HCT116 (cell line): ENCODE measurements at regions not wholly inside any gene's neighbourhood (a gene's known extent, or its start where the extent isn't known, plus 50 kb on each side); places are given as distances from the start of the nearest gene placed in this dataset.

Source experiments
- ATAC-seq: fragments of 200-7000 bp; cut with Tn5 transposase; 2 replicates; pipeline ENCODE4 v1.9.1; 2020; ENCODE audit warnings: mild to moderate bottlenecking, moderate library complexity
- BruUV-seq: library from RNA; stranded (reverse); fragments of 400-500 nt; replicated peaks from 2 replicates; lab custom pipeline; 2021; lab: Mats Ljungman, UMichigan
- CTCF ChIA-PET: fragments of 300-600 bp; sonication (Branson Sonifier 250); formaldehyde crosslinking; loops from one replicate; lab custom pipeline; 2021; ENCODE audit warnings: antibody characterized with exemption; lab: Charles Lee
- POLR2A ChIA-PET: fragments of 300-600, 350-600 bp; sonication (Branson Sonifier 250); formaldehyde crosslinking; loops from one replicate; lab custom pipeline; 2021; ENCODE audit warnings: antibody characterized with exemption; lab: Charles Lee
- RAD21 ChIA-PET, 2 experiments: fragments of 300-600 bp; sonication (Branson Sonifier 250); formaldehyde crosslinking; loops; one replicate each; lab custom pipeline; 2023; ENCODE audit warnings: low total read pairs in 2 of 2; ENCODE audit not compliant: uncharacterized antibody in 2 of 2, unreplicated experiment in 2 of 2, low non-redundant PET in 1 of 2; lab: Charles Lee
- DNase-seq: peaks from one replicate; pipeline ENCODE4 v3.0.0-alpha.2; 2010; ENCODE audit warnings: low read depth, low spot score
- H2AFZ ChIP-seq: fragments of 200-600 bp; shearing (Covaris generic), sonication (generic); 2 replicates; pipeline ENCODE4 v1.6.1; 2017; ENCODE audit warnings: low read depth, mixed run types, mixed read lengths, antibody characterized with exemption, low read length; ENCODE audit not compliant: poor library complexity, severe bottlenecking
- H3K27ac ChIP-seq: 2 replicates; pipeline ENCODE4 v1.5.1; 2012; ENCODE audit warnings: low read depth, low read length
- H3K27me3 ChIP-seq: fragments of 200-600 bp; sonication (generic); 2 replicates; pipeline ENCODE4 v1.6.1; 2016; ENCODE audit warnings: mixed run types, low read length, mixed read lengths; ENCODE audit not compliant: insufficient read depth
- H3K36me3 ChIP-seq, 2 experiments: fragments of 200-500 bp in 1 of 2; fragments of 200-600 bp in 1 of 2; sonication (Bioruptor generic) in 1 of 2; sonication (generic) in 1 of 2; 2 replicates each; pipeline versions ENCODE4 v1.5.1 to v1.6.1; 2014 to 2016; ENCODE audit warnings: low read length in 2 of 2, inconsistent platforms in 1 of 2, mixed read lengths in 1 of 2, mixed run types in 1 of 2; ENCODE audit not compliant: insufficient read depth in 2 of 2, control insufficient read depth in 1 of 2
- H3K4me1 ChIP-seq, 2 experiments: fragments of 200-600 bp in 1 of 2; sonication (generic) in 1 of 2; 2 replicates each; pipeline versions ENCODE4 v1.5.1 to v1.6.1; 2012 to 2017; ENCODE audit warnings: low read length in 2 of 2, inconsistent platforms in 1 of 2, mild to moderate bottlenecking in 1 of 2, mixed read lengths in 1 of 2, mixed run types in 1 of 2, moderate library complexity in 1 of 2; ENCODE audit not compliant: insufficient read depth in 2 of 2, control insufficient read depth in 1 of 2
- H3K4me2 ChIP-seq: fragments of 200-600 bp; sonication (generic); 2 replicates; pipeline ENCODE4 v1.6.1; 2017; ENCODE audit warnings: mixed run types, low read length, mixed read lengths
- H3K4me3 ChIP-seq, 2 experiments: fragments of 200-600 bp in 1 of 2; sonication (generic) in 1 of 2; replicated peaks in 1 of 2; 2 replicates each; pipeline ENCODE4 v1.5.1; 2011 to 2016; ENCODE audit warnings: low read length in 2 of 2, control low read depth in 1 of 2, low read depth in 1 of 2, mild to moderate bottlenecking in 1 of 2, mixed read lengths in 1 of 2, mixed run types in 1 of 2
- H3K79me2 ChIP-seq: fragments of 200-600 bp; sonication (generic); 2 replicates; pipeline ENCODE4 v1.6.1; 2017; ENCODE audit warnings: mild to moderate bottlenecking, mixed run types, low read length, moderate library complexity, mixed read lengths; ENCODE audit not compliant: insufficient read depth
- H3K9ac ChIP-seq: fragments of 200-600 bp; sonication (generic); 2 replicates; pipeline ENCODE4 v1.6.1; 2016; ENCODE audit warnings: low read length, mixed read lengths
- H3K9me2 ChIP-seq: fragments of 200-600 bp; sonication (generic), shearing (Covaris generic); 2 replicates; pipeline ENCODE4 v1.6.1; 2017; ENCODE audit warnings: mixed run types, mild to moderate bottlenecking, moderate library complexity; ENCODE audit not compliant: insufficient read depth
- H3K9me3 ChIP-seq, 2 experiments: fragments of 200-500 bp in 1 of 2; fragments of 200-600 bp in 1 of 2; sonication (Bioruptor generic) in 1 of 2; sonication (generic) in 1 of 2; 2 replicates each; pipeline ENCODE4 v1.6.1; 2014 to 2017; ENCODE audit warnings: low read length in 2 of 2, mixed read lengths in 2 of 2, inconsistent platforms in 1 of 2, low read depth in 1 of 2, mild to moderate bottlenecking in 1 of 2, mixed run types in 1 of 2, moderate library complexity in 1 of 2; ENCODE audit not compliant: control insufficient read depth in 1 of 2, insufficient read depth in 1 of 2
- H4K20me1 ChIP-seq: fragments of 200-600 bp; sonication (generic), shearing (Covaris generic); 2 replicates; pipeline ENCODE4 v1.6.1; 2017; ENCODE audit warnings: mixed run types, mild to moderate bottlenecking, moderate library complexity; ENCODE audit not compliant: insufficient read depth
- CBX3 ChIP-seq: IDR thresholded peaks from 2 replicates; pipeline ENCODE4 v1.6.1; 2012; ENCODE audit warnings: low read depth
- EZH2 ChIP-seq: fragments of 200-600 bp; sonication (generic); IDR thresholded peaks from 2 replicates; pipeline ENCODE4 v1.6.1; 2017; ENCODE audit warnings: antibody characterized with exemption, mixed run types
- EZH2phosphoT487 ChIP-seq: fragments of 200-600 bp; IDR thresholded peaks from 2 replicates; pipeline ENCODE4 v1.6.1; 2018; ENCODE audit warnings: antibody characterized with exemption, borderline replicate concordance
- FOSL1 ChIP-seq: IDR thresholded peaks from 2 replicates; pipeline ENCODE4 v1.6.1; 2012; ENCODE audit warnings: low read depth
- JUND ChIP-seq: IDR thresholded peaks from 2 replicates; pipeline ENCODE4 v1.6.1; 2012
- SRF ChIP-seq: IDR thresholded peaks from 2 replicates; pipeline ENCODE4 v1.6.1; 2012; ENCODE audit warnings: low read depth
- ZNF274 ChIP-seq: fragments of 200-500 bp; sonication (Bioruptor generic); IDR thresholded peaks from 2 replicates; pipeline ENCODE4 v1.6.1; 2014; ENCODE audit warnings: mild to moderate bottlenecking, low read depth, low read length, inconsistent platforms
- intact Hi-C: fragments of 100-400 bp; cut with micrococcal nuclease; formaldehyde crosslinking; loops from 2 replicates; pipeline ENCODE4 v1.10.0; 2022
- TF ChIP-seq, protein P1 (sequence below): IDR thresholded peaks from 2 replicates; pipeline ENCODE4 v1.6.1; 2012
- TF ChIP-seq, protein P2 (sequence below): IDR thresholded peaks from 2 replicates; pipeline ENCODE4 v1.6.1; 2012
- TF ChIP-seq, protein P3 (sequence below): IDR thresholded peaks from 2 replicates; pipeline ENCODE4 v1.6.1; 2012; ENCODE audit warnings: low read depth

DNA sequence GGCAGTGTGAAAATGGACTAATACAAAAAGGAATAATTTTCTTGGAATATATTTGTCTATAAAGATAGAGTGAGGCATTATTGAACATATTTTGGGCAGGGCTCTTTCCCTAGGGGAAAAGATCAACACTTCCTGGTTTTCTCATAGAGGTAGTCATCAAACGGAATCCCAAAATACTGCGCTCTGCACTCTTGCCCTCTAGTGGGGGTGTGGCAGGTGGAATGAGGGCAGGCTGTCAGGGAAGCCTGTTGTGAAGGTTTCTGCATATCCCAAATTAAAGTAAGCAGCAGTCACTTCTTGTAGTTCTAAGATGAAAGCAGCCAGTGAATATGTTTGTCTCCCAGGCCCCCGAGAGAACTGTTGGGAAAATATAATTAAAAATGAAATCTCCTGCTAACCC, 666.8 kb upstream of the TMEM132C start:
- no peak overlapping the region for H2AFZ ChIP-seq
- H4K20me1 ChIP-seq: no peaks in the 10 kb centered on the region
- peaks cover 5 to 11% of the 10 kb centered on the region in 2 experiments; a peak in 2 of 4 replicates for H3K9me3 ChIP-seq
- H3K9me2 ChIP-seq: no peaks in the 10 kb centered on the region
- H3K9ac ChIP-seq: no peak overlapping the region
- no peak for TF ChIP-seq ZNF274
- RAD21 ChIA-PET: no interaction called here
- POLR2A ChIA-PET: no interaction called here
- ATAC-seq: no peak
- no peak for DNase-seq
- H3K27ac ChIP-seq: no peak overlapping the region
- no peak overlapping the region for H3K4me3 ChIP-seq
- no peaks in the 10 kb centered on the region for H3K79me2 ChIP-seq
- no peaks in the 10 kb centered on the region for H3K27me3 ChIP-seq
- no peaks in the 10 kb centered on the region for H3K36me3 ChIP-seq
- intact Hi-C loops: no loop called here
- H3K4me2 ChIP-seq: no peak overlapping the region
- no peaks in the 10 kb centered on the region for H3K4me1 ChIP-seq
- CTCF ChIA-PET: no interaction called here
- BruUV-seq: no TSS peak

DNA sequence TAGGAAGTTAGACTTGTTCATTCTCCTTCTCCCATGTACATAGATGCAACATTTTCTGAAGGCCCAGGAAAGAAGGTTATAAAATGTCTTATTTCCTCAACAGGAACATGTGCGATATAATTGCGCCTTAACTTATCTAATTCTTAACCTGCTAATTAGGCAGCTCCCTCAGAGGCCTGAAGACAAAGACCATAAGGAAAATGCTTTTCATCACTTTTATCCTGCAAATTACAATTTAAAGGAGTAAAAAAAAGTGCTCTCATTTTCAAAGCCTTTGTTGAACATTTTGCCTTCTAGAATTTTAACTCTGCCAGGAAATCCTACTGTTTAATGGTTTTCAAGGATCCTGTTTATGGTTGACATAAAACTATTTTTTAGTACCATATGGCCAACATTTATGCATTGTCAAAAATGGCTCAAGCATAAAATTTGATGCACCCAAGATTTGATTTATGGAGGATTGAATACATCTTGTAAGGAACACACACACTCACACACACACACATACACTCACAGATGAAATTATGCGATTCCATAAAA, 660.4 kb upstream of the TMEM132C start:
- no peak for DNase-seq
- ChIA-PET RAD21 (no interaction called here), POLR2A (no interaction called here), CTCF (no interaction called here)
- Histone ChIP-seq H3K4me1 (no peaks in the 10 kb centered on the region), H3K27ac (no peak overlapping the region), H3K36me3 (no peaks in the 10 kb centered on the region), H3K4me3 (no peak overlapping the region), H3K9me3 (peaks cover 0 to 12% of the 10 kb centered on the region in 2 experiments; a peak in 1 of 4 replicates), H2AFZ (no peak overlapping the region), H4K20me1 (no peaks in the 10 kb centered on the region), H3K9ac (no peak overlapping the region), H3K27me3 (no peaks in the 10 kb centered on the region), H3K4me2 (no peak overlapping the region), H3K79me2 (no peaks in the 10 kb centered on the region), H3K9me2 (no peaks in the 10 kb centered on the region)
- no TSS peak for BruUV-seq
- intact Hi-C loops: no loop called here
- TF ChIP-seq CBX3: no peak
- no peak for TF ChIP-seq EZH2phosphoT487
- TF ChIP-seq, protein P1, sequence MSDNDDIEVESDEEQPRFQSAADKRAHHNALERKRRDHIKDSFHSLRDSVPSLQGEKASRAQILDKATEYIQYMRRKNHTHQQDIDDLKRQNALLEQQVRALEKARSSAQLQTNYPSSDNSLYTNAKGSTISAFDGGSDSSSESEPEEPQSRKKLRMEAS: no peak
- TF ChIP-seq FOSL1: no peak
- no peak for TF ChIP-seq EZH2
- TF ChIP-seq, protein P2, sequence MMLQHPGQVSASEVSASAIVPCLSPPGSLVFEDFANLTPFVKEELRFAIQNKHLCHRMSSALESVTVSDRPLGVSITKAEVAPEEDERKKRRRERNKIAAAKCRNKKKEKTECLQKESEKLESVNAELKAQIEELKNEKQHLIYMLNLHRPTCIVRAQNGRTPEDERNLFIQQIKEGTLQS: no peak
- TF ChIP-seq JUND: no peak
- TF ChIP-seq SRF: no peak
- TF ChIP-seq, protein P3, sequence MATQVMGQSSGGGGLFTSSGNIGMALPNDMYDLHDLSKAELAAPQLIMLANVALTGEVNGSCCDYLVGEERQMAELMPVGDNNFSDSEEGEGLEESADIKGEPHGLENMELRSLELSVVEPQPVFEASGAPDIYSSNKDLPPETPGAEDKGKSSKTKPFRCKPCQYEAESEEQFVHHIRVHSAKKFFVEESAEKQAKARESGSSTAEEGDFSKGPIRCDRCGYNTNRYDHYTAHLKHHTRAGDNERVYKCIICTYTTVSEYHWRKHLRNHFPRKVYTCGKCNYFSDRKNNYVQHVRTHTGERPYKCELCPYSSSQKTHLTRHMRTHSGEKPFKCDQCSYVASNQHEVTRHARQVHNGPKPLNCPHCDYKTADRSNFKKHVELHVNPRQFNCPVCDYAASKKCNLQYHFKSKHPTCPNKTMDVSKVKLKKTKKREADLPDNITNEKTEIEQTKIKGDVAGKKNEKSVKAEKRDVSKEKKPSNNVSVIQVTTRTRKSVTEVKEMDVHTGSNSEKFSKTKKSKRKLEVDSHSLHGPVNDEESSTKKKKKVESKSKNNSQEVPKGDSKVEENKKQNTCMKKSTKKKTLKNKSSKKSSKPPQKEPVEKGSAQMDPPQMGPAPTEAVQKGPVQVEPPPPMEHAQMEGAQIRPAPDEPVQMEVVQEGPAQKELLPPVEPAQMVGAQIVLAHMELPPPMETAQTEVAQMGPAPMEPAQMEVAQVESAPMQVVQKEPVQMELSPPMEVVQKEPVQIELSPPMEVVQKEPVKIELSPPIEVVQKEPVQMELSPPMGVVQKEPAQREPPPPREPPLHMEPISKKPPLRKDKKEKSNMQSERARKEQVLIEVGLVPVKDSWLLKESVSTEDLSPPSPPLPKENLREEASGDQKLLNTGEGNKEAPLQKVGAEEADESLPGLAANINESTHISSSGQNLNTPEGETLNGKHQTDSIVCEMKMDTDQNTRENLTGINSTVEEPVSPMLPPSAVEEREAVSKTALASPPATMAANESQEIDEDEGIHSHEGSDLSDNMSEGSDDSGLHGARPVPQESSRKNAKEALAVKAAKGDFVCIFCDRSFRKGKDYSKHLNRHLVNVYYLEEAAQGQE: no peak
- no peak for ATAC-seq
